Glutamatergic neuron (in vitro differentiated cells): ENCODE measurements at regions not wholly inside any gene's neighbourhood (a gene's known extent, or its start where the extent isn't known, plus 50 kb on each side); places are given as distances from the start of the nearest gene placed in this dataset.

Experiments
- DNase-seq: peaks from one replicate; pipeline ENCODE4 v3.0.0; 2022
- H3K27ac Mint-ChIP-seq: one replicate; pipeline ENCODE4 v1.8.0; 2020; ENCODE audit warnings: mild to moderate bottlenecking, mixed read lengths, inconsistent platforms; ENCODE audit not compliant: unreplicated experiment
- H3K27me3 Mint-ChIP-seq: one replicate; pipeline ENCODE4 v1.8.0; 2020; ENCODE audit warnings: mild to moderate bottlenecking, moderate library complexity, mixed read lengths, inconsistent platforms; ENCODE audit not compliant: unreplicated experiment
- H3K36me3 Mint-ChIP-seq: one replicate; pipeline ENCODE4 v1.8.0; 2020; ENCODE audit warnings: mild to moderate bottlenecking, mixed read lengths, inconsistent platforms; ENCODE audit not compliant: unreplicated experiment
- H3K4me1 Mint-ChIP-seq: one replicate; pipeline ENCODE4 v1.8.0; 2020; ENCODE audit warnings: mild to moderate bottlenecking, low read depth, mixed read lengths, inconsistent platforms; ENCODE audit not compliant: unreplicated experiment
- H3K4me3 Mint-ChIP-seq: one replicate; pipeline ENCODE4 v1.8.0; 2020; ENCODE audit warnings: mild to moderate bottlenecking, mixed read lengths, inconsistent platforms; ENCODE audit not compliant: unreplicated experiment
- H3K9me3 Mint-ChIP-seq: one replicate; pipeline ENCODE4 v1.8.0; 2020; ENCODE audit warnings: mild to moderate bottlenecking, moderate library complexity, mixed read lengths, inconsistent platforms; ENCODE audit not compliant: unreplicated experiment
- CTCF ChIP-seq: fragments of 200-600 bp; sonication (generic); IDR thresholded peaks from one replicate; pipeline ENCODE4 v1.5.0; 2021; ENCODE audit not compliant: partially characterized antibody, unreplicated experiment

DNA sequence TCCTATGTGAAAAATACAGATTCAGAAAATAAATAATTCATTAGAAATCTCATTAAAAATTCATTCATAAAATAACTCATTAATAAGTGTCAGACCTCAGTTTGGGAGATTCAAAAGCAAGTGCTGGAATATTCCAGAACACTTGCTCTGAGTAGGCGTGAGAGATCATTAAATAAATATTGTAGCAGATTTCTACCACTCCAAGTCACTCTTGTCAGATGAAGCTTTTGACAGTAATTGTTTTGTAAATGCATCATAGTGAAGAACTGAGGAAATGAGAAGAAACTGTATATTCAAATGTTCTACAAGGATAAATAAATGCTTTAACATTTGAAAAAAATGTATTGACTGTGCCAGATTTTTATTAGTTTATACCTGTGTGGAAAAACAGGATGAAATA is 1228.1 kb downstream of the SLITRK1 start:
- no peaks in the 10 kb centered on the region for H3K36me3 Mint-ChIP-seq
- no peaks in the 10 kb centered on the region for H3K4me1 Mint-ChIP-seq
- H3K9me3 Mint-ChIP-seq = no peaks in the 10 kb centered on the region
- no peak overlapping the region for H3K4me3 Mint-ChIP-seq
- no peak for TF ChIP-seq CTCF
- H3K27ac Mint-ChIP-seq = no peak overlapping the region
- H3K27me3 Mint-ChIP-seq = no peaks in the 10 kb centered on the region
- DNase-seq = no peak

DNA sequence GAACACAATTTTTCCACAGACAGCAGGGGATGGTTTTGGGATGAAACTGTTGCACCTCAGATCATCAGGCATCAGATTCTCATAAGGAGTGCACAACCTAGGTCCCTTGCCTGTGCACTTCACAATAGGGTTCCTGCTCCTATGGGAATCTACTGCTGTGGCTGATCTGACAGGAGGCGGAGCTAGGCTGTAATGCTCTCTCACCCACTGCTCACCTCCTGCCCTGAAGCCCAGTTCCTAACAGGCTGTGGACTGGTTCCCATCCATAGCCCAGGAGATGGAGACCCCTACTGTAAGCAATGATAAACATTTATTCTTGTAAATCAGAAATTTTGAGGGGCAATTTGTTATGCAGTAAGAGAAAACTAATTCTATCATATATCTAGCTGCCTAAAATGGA is 1234.7 kb downstream of the SLITRK1 start:
- Mint-ChIP-seq H3K36me3 (no peaks in the 10 kb centered on the region), H3K9me3 (peaks cover 1% of the 10 kb centered on the region), H3K4me1 (no peaks in the 10 kb centered on the region), H3K27me3 (no peaks in the 10 kb centered on the region), H3K4me3 (no peak overlapping the region), H3K27ac (no peak overlapping the region)
- no peak for TF ChIP-seq CTCF
- DNase-seq = no peak

- DNase-seq = no peak
- Mint-ChIP-seq H3K27me3 (peaks cover 1% of the 10 kb centered on the region), H3K4me1 (peaks cover 7% of the 10 kb centered on the region), H3K27ac (no peak overlapping the region), H3K36me3 (no peaks in the 10 kb centered on the region), H3K9me3 (no peaks in the 10 kb centered on the region), H3K4me3 (no peak overlapping the region)
- TF ChIP-seq CTCF = no peak
Measured at GRCh38 chr13:82636119-82636518, 1246.2 kb downstream of the SLITRK1 start.

- Mint-ChIP-seq H3K9me3 (no peaks in the 10 kb centered on the region), H3K4me3 (no peak overlapping the region), H3K4me1 (peaks cover 7% of the 10 kb centered on the region), H3K27me3 (no peaks in the 10 kb centered on the region), H3K27ac (no peak overlapping the region), H3K36me3 (no peaks in the 10 kb centered on the region)
- TF ChIP-seq CTCF = no peak
- no peak for DNase-seq
Measured at GRCh38 chr13:82634946-82635345, 1247.3 kb downstream of the SLITRK1 start.

DNA sequence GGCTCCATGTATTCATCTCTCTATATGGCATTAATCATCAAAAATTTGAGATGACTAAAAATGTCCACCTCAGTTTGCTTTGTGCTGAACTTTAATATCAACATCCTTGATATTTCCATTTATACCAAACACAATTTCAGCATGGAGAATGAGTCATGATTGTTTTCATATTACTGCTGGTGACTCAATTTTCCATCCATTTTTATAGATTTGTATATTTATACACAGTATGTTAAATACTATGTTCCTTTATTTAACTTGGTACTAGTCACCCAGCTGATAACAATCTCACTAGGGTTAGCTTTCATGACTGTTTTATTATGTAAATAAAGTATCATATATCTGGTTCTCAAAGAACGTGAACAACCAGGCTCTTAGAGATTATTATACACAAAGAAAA is 1255.1 kb downstream of the SLITRK1 start:
- no peaks in the 10 kb centered on the region for H3K9me3 Mint-ChIP-seq

More for the DNA sequence above, 1255.1 kb downstream of the SLITRK1 start:
- Mint-ChIP-seq H3K4me1 (no peaks in the 10 kb centered on the region), H3K36me3 (no peaks in the 10 kb centered on the region), H3K4me3 (no peak overlapping the region), H3K27me3 (no peaks in the 10 kb centered on the region), H3K27ac (no peak overlapping the region)
- no peak for TF ChIP-seq CTCF
- no peak for DNase-seq
